Middle frontal gyrus (tissue), 1 donor: ENCODE measurements at regions not wholly inside any gene's neighbourhood (a gene's known extent, or its start where the extent isn't known, plus 50 kb on each side); places are given as distances from the start of the nearest gene placed in this dataset.

Source experiments
- DNase-seq: peaks from one replicate; pipeline ENCODE4 v3.0.0-alpha.2; 2015; ENCODE audit warnings: low spot score; ENCODE audit errors: extremely low spot score

- DNase-seq, result peak; percentile 44
These were observed 258.1 kb downstream of the IPO8 start for GRCh38 chr12:30437616-30438015.

DNA sequence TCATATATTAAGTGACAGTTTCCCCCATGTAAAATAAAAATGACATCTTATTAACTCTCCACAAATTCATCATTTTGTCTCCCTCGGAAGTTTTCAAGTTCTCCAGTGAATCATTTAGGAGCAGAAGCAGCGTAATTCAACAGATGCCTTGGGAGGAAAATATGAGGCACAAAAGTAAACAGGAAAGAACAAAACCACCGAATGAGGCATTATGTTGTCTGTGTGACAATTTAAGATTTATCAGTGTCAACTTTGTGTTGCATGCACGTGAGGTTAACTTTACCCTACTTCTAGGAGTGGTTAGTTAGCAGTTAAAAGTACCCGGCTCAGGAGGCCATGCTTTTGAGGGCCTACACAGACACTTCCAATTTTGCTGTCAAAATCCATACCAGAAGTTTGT lies 258.6 kb downstream of the IPO8 start:
- no peak for DNase-seq

DNA sequence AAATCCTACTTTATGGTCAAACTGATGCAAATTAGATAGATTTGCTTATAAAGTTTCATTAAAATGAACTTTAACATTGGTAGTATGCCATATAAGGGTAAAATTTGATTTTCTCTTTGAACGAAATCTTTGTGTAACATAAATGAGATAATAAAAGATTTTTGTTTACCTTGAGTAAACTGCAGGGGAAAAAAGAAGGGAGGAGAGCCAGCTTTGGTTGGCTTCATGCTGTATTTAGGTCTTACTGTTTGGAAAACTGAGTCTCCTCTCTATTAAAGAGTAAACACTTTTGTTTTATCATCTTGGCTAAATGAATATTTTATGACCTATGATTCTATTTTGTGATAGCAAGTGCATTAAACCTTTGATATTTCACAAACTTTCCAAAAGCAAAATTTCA lies 267.6 kb downstream of the IPO8 start:
- no peak for DNase-seq

GRCh38 chr12:30427555-30427954 lies 268.1 kb downstream of the IPO8 start:
- DNase-seq, result no peak

GRCh38 chr12:30425445-30425844 lies 270.2 kb downstream of the IPO8 start:
- no peak for DNase-seq

GRCh38 chr12:30423330-30423729 lies 272.3 kb downstream of the IPO8 start:
- DNase-seq, result no peak

- DNase-seq, result no peak
These were observed 272.8 kb downstream of the IPO8 start for GRCh38 chr12:30422844-30423243.

DNA sequence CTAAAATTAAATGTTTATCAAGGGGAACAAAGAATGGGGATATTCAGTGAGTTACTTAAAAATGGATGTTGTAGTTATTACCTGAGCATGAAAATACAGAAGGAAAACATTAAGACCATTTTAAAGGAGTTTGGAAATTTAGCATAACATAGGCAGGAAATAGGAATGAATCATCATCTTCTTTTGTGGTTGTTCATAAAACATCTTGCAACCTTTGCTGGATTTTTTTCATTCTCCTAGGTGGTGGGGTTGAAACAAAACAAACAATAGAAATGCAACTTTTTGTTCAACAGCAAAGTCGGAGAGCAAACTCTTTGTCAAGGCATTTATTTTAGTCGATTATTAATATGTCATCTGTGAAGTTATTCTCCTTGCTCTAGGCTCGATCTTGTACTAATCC lies 275.1 kb downstream of the IPO8 start:
- no peak for DNase-seq

- DNase-seq, result no peak
These were observed 277.9 kb downstream of the IPO8 start for GRCh38 chr12:30417697-30418231.

- no peak for DNase-seq
These were observed 279.0 kb downstream of the IPO8 start for GRCh38 chr12:30416631-30417030.

DNA sequence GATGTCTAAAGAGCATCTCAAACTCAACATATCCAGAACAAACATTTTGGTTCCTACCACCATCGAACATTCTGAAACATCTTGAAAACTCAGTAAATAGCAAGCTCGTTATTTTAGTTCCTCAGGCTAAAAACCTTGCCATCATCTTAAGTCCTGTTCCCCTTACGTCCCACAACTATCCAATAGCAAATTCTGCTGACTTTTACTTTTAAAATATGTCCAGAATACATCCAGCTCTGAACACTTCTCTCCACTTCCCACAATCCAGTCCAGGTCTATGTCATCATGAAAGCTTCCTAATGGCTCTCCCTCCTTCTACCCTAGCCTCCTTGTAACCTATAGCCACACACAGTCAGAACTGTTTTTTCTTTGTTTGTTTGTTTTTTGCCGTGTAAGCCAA lies 279.9 kb downstream of the IPO8 start:
- DNase-seq, result no peak

GRCh38 chr12:30414507-30414906 lies 281.2 kb downstream of the IPO8 start:
- no peak for DNase-seq

- no peak for DNase-seq
These were observed 295.3 kb downstream of the IPO8 start for GRCh38 chr12:30400349-30400748.

DNA sequence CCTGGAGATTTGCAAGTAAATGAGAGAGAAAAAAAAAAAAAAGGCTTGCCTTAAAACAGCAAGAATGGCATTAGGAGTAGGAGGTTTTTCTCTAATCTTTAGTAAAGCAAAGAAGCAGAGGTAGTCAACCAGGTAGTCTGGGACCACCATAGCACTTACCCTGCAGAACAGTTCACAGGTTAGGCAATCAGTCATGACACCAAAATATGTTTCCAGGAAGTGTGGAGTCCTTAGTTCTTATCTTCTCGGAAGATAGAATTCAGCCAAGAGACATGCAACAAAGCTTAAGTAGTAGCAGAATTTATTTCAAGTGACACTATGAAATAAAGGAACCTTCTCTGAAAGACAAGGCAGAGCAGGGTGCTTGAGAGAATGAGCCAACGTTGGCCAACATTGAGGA lies 295.8 kb downstream of the IPO8 start:
- no peak for DNase-seq

GRCh38 chr12:30396576-30396975 lies 299.1 kb downstream of the IPO8 start:
- DNase-seq, result no peak

DNA sequence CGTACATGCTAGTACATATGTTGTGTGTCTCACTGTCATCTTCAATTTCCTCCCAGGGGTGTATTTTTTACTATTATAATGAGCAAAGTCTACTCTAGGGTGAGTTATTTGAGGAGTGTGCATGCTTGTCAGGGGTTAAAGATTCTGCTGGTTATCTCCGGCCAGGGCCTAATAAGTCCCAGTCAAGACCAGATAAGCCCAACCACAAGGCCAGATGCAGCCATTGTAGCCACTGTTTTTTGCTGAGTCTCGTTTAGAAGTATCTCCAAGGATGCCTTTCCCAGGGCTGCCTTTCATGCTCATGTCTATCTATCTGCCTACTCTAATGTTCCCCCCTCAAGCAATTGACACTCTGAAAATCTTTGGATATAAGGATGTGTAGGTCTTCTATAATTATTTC lies 300.5 kb downstream of the IPO8 start:
- DNase-seq, result no peak

GRCh38 chr12:30391766-30392366 lies 303.8 kb downstream of the IPO8 start:
- no peak for DNase-seq

GRCh38 chr12:30385706-30386105 lies 310.0 kb downstream of the IPO8 start:
- no peak for DNase-seq

- no peak for DNase-seq
These were observed 310.7 kb downstream of the IPO8 start for GRCh38 chr12:30384976-30385375.

GRCh38 chr12:30378307-30378706 lies 317.4 kb downstream of the IPO8 start:
- DNase-seq, result no peak

- no peak for DNase-seq
These were observed 330.8 kb downstream of the IPO8 start for GRCh38 chr12:30364822-30365221.

DNA sequence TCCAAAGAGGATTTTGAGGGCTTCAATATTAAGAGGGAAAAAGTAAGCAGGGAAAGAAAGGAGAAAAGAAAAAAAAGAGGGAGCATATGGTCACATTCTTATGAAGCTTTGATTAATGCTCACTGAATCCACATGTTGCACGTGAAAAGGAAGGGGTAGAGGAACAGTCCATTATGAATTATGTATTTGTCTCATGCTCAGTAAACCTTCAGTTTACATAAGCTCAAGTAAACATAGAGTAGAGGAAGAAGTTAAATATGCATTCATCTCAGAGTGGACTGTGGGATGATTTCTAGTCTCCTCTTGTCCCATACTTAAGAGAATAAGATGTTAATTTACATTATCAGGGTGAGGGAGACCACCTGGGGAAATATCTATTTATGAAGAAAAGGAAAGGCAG lies 334.5 kb downstream of the IPO8 start:
- DNase-seq, result no peak

DNA sequence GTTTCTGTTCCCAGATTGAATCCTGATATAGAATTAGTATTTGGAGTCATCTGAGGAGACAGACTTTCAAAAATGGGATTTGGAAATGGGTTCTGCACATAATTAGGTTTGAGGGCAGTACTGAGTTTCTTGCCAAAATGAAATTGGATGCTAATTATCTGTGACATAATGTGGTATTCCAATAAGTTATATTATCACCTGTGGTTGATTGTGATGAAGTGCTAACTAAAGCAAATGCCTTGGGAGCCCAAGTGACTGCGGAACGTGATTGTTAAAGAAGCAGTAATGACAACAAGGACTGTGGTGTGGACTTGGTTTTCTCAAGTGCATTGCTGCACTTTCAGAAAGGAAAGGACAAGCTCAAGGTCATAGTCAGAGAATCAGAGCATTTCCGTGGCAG lies 337.0 kb downstream of the IPO8 start:
- no peak for DNase-seq
